GM23248 (cell line): ENCODE measurements at regions not wholly inside any gene's neighbourhood (a gene's known extent, or its start where the extent isn't known, plus 50 kb on each side); places are given as distances from the start of the nearest gene placed in this dataset.

Experiments
- DNase-seq: peaks from one replicate; pipeline ENCODE4 v3.0.0-alpha.2; 2015
- H2AFZ ChIP-seq: fragments of 200-600 bp; sonication (generic); 2 replicates; pipeline ENCODE4 v1.6.1; 2016; ENCODE audit warnings: antibody characterized with exemption
- H3F3A ChIP-seq: fragments of 200-600 bp; sonication (generic); 2 replicates; pipeline ENCODE4 v1.6.1; 2016; ENCODE audit warnings: mild to moderate bottlenecking, antibody characterized with exemption, mixed run types; ENCODE audit not compliant: insufficient read depth
- H3K27ac ChIP-seq: fragments of 200-600 bp; sonication (generic); 2 replicates; pipeline ENCODE4 v1.5.1; 2016; ENCODE audit warnings: mild to moderate bottlenecking
- H3K27me3 ChIP-seq: fragments of 200-600 bp; sonication (generic); replicated peaks from 2 replicates; pipeline ENCODE4 v1.6.1; 2016; ENCODE audit warnings: mild to moderate bottlenecking; ENCODE audit not compliant: insufficient read depth
- H3K36me3 ChIP-seq: fragments of 200-600 bp; sonication (generic); 2 replicates; pipeline ENCODE4 v1.6.1; 2016; ENCODE audit warnings: low read depth, mild to moderate bottlenecking
- H3K4me1 ChIP-seq: fragments of 200-600 bp; sonication (generic); 2 replicates; pipeline ENCODE4 v1.6.1; 2016; ENCODE audit warnings: mild to moderate bottlenecking; ENCODE audit not compliant: insufficient read depth
- H3K4me2 ChIP-seq: fragments of 200-600 bp; sonication (generic); one replicate; pipeline ENCODE4 v1.6.1; 2016; ENCODE audit warnings: mild to moderate bottlenecking; ENCODE audit not compliant: unreplicated experiment
- H3K4me3 ChIP-seq: fragments of 200-600 bp; sonication (generic); 2 replicates; pipeline ENCODE4 v1.5.1; 2016; ENCODE audit warnings: mild to moderate bottlenecking
- H3K79me2 ChIP-seq: fragments of 200-600 bp; sonication (generic); 2 replicates; pipeline ENCODE4 v1.6.1; 2016; ENCODE audit warnings: mild to moderate bottlenecking; ENCODE audit not compliant: insufficient read depth
- H3K9ac ChIP-seq: fragments of 200-600 bp; sonication (generic); 2 replicates; pipeline ENCODE4 v1.6.1; 2016; ENCODE audit warnings: mild to moderate bottlenecking
- H3K9me2 ChIP-seq: fragments of 200-600 bp; sonication (generic); 2 replicates; pipeline ENCODE4 v1.6.1; 2016; ENCODE audit warnings: mixed run types, mild to moderate bottlenecking, moderate library complexity; ENCODE audit not compliant: insufficient read depth
- H3K9me3 ChIP-seq: fragments of 200-600 bp; sonication (generic); one replicate; pipeline ENCODE4 v1.6.1; 2017; ENCODE audit warnings: low read depth
- H4K20me1 ChIP-seq: fragments of 200-600 bp; sonication (generic); 2 replicates; pipeline ENCODE4 v1.6.0; 2016; ENCODE audit not compliant: insufficient read depth
- EZH2 ChIP-seq: fragments of 200-600 bp; sonication (generic); IDR thresholded peaks from 2 replicates; pipeline ENCODE4 v1.6.1; 2018; ENCODE audit warnings: antibody characterized with exemption, mild to moderate bottlenecking; ENCODE audit not compliant: insufficient read depth, poor library complexity, severe bottlenecking
- EZH2phosphoT487 ChIP-seq: fragments of 200-600 bp; sonication (generic); IDR thresholded peaks from 2 replicates; pipeline ENCODE4 v1.6.1; 2018; ENCODE audit warnings: antibody characterized with exemption, moderate library complexity, mild to moderate bottlenecking, low read depth; ENCODE audit not compliant: insufficient read depth
- WGBS, 2 experiments: methylation state at CpG; one replicate each; pipeline ENCODE4 v1.1.6; 2015 to 2017; ENCODE audit warnings: low lambda C conversion rate in 2 of 2, low coverage in 1 of 2; ENCODE audit errors: missing lambda C conversion rate in 2 of 2; 5-methylcytosine and 5-hydroxymethylcytosine counted together
- in situ Hi-C: fragments of 300-500 bp; cut with MboI; formaldehyde crosslinking; loops from 2 replicates; pipeline ENCODE4 v1.15.0; 2020

- in situ Hi-C loops: no loop called here
- Histone ChIP-seq H3K27me3 (no peaks in the 10 kb centered on the region), H3K4me2 (peak overlapping the region; percentile 59), H4K20me1 (no peaks in the 10 kb centered on the region), H3K79me2 (no peaks in the 10 kb centered on the region), H3K4me1 (peaks cover 63% of the 10 kb centered on the region), H3F3A (peaks cover 35% of the 10 kb centered on the region), H3K27ac (peak overlapping the region; percentile 90), H3K9ac (peak overlapping the region; percentile 57), H3K9me2 (no peaks in the 10 kb centered on the region), H2AFZ (0 out of 2 replicates have a peak overlapping the region, but pooled peaks have one; percentile 5), H3K9me3 (no peaks in the 10 kb centered on the region), H3K4me3 (peak overlapping the region; percentile 2; the same call in 1 of the 2 replicates), H3K36me3 (no peaks in the 10 kb centered on the region)
- 33 to 38% methylated on average over 6 of the region's 6 CpGs for WGBS, 2 experiments
- TF ChIP-seq EZH2 (no peak), EZH2phosphoT487 (no peak)
- DNase-seq: peak; percentile 88
Observed at GRCh38 chr22:27460591-27461347, 340.8 kb downstream of the MN1 start.

- H3K4me2 ChIP-seq: peak overlapping the region; percentile 59
- no peaks in the 10 kb centered on the region for H3K79me2 ChIP-seq
- in situ Hi-C loops: no loop called here
- peak overlapping the region; percentile 90 for H3K27ac ChIP-seq
- H4K20me1 ChIP-seq: no peaks in the 10 kb centered on the region
- H2AFZ ChIP-seq: peak overlapping the region; percentile 15; the same call in 1 of the 2 replicates
- peaks cover 61% of the 10 kb centered on the region for H3K4me1 ChIP-seq
- no peaks in the 10 kb centered on the region for H3K36me3 ChIP-seq
- TF ChIP-seq EZH2: no peak
- no peak for TF ChIP-seq EZH2phosphoT487
- peak overlapping the region; percentile 75 for H3K9ac ChIP-seq
- peak; percentile 96 for DNase-seq
- no peaks in the 10 kb centered on the region for H3K9me3 ChIP-seq
- 0 out of 2 replicates have a peak overlapping the region, but pooled peaks have one; percentile 12 for H3K4me3 ChIP-seq
- no peaks in the 10 kb centered on the region for H3K9me2 ChIP-seq
- no peaks in the 10 kb centered on the region for H3K27me3 ChIP-seq
- peaks cover 35% of the 10 kb centered on the region for H3F3A ChIP-seq
- 0 to 6% methylated on average over 3 of the region's 3 CpGs for WGBS, 2 experiments
Observed at GRCh38 chr22:27461470-27461869, 340.1 kb downstream of the MN1 start.

GRCh38 chr22:27462190-27462589 is 339.4 kb downstream of the MN1 start:
- Histone ChIP-seq H3F3A (peaks cover 29% of the 10 kb centered on the region), H3K9me2 (no peaks in the 10 kb centered on the region), H3K4me3 (no peak overlapping the region), H3K79me2 (no peaks in the 10 kb centered on the region), H3K27ac (peak overlapping the region; percentile 90), H3K9ac (peak overlapping the region; percentile 75), H3K4me2 (peak overlapping the region; percentile 55), H2AFZ (no peak overlapping the region; the same call in 1 of the 2 replicates), H3K9me3 (no peaks in the 10 kb centered on the region), H4K20me1 (no peaks in the 10 kb centered on the region), H3K36me3 (no peaks in the 10 kb centered on the region), H3K4me1 (peaks cover 54% of the 10 kb centered on the region), H3K27me3 (no peaks in the 10 kb centered on the region)
- peak; percentile 66 for DNase-seq
- 25 to 31% methylated on average over 7 of the region's 7 CpGs for WGBS, 2 experiments
- in situ Hi-C loops: no loop called here
- no peak for TF ChIP-seq EZH2
- TF ChIP-seq EZH2phosphoT487: no peak

- TF ChIP-seq EZH2 (no peak), EZH2phosphoT487 (no peak)
Observed at GRCh38 chr22:27463121-27463660, 338.4 kb downstream of the MN1 start.

More at GRCh38 chr22:27463121-27463660, 338.4 kb downstream of the MN1 start:
- peak; percentile 63 for DNase-seq
- H4K20me1 ChIP-seq: no peaks in the 10 kb centered on the region
- H2AFZ ChIP-seq: 0 out of 2 replicates have a peak overlapping the region, but pooled peaks have one; percentile 24
- no peaks in the 10 kb centered on the region for H3K9me3 ChIP-seq
- H3K4me3 ChIP-seq: no peak overlapping the region
- H3K27me3 ChIP-seq: no peaks in the 10 kb centered on the region
- WGBS, 2 experiments: 57 to 59% methylated on average over 13 of the region's 13 CpGs
- H3K36me3 ChIP-seq: no peaks in the 10 kb centered on the region
- H3K9ac ChIP-seq: peak overlapping the region; percentile 75; the same call in 1 of the 2 replicates
- H3F3A ChIP-seq: peaks cover 19% of the 10 kb centered on the region
- H3K4me1 ChIP-seq: peaks cover 44% of the 10 kb centered on the region
- no peaks in the 10 kb centered on the region for H3K9me2 ChIP-seq
- peak overlapping the region; percentile 24 for H3K4me2 ChIP-seq
- no peaks in the 10 kb centered on the region for H3K79me2 ChIP-seq
- H3K27ac ChIP-seq: peak overlapping the region; percentile 90
- in situ Hi-C loops: no loop called here
